ENCODE measurements at regions not wholly inside any gene's neighbourhood (a gene's known extent, or its start where the extent isn't known, plus 50 kb on each side); places are given as distances from the start of the nearest gene placed in this dataset.

DNA sequence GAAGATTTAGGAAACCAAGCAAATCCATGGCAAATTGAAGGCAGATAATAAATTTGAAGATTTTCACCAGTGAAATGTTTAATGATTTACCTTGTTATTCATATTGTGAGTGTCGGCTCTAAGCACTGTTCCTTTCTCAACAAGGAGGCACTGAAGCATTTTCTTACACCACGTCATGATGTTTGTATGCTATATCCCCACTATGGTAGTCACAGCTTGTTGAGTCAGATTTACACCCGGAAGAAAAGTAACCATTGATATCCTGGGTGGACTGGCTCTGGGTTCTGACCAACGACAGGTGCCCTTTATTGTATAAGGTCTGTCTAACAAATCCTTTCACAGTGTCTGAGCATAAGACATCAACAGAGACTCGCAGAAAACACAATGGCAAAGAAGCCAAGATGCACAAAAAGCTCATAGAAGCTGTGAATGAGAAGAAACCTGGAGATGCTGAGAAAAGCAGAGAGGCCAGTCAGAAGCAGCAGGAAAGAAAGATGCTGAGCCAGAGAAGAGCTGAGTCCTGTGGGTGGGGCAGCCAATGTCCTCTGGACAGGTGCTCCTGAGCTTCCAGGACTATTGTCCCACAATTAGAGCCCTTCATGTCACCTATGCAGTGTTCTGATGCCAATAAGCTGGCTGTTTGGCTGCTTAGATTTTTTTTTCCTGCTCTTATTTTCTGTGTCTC, 49.7 kb upstream of the ARHGAP5 start:
- no peak for DNase-seq

Data from NCI-H446 (cell line).